ENCODE measurements at regions not wholly inside any gene's neighbourhood (a gene's known extent, or its start where the extent isn't known, plus 50 kb on each side); places are given as distances from the start of the nearest gene placed in this dataset.

DNA sequence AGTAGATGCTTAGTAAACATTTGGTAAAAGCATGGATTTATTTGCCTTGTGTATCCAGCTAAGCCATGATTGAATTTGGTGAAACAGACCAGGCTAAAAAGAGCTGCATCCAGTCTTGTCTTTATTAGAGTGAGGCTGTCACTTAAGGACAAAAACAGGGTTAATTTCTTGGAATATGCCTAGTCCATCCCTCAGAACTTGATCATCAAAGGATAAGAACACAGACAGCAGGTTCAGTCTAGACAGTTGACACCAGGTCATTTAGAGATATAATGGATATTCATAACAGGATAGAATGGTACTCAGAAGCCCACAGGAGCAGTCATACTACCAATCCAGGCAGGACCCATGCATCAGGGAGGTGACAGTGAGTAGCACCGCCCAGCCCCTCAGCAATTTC is 434.9 kb upstream of the ST6GAL2 start:
- FAIRE-seq, result no peak
- no peak for ATAC-seq
- H3K4me1 ChIP-seq (replicated peaks in 1 of 2; ENCODE audit: control insufficient read depth in 2 of 2, insufficient read depth in 2 of 2, low read length in 2 of 2), result no peaks in the 10 kb centered on the region
- no peak overlapping the region for H3K4me2 ChIP-seq (ENCODE audit: insufficient read depth, low read length)
- no peaks in the 10 kb centered on the region for H3K79me2 ChIP-seq (ENCODE audit: control insufficient read depth, insufficient read depth, low read length)
- H3K4me3 ChIP-seq, result no peak overlapping the region
- no peaks in the 10 kb centered on the region for H3K36me3 ChIP-seq (ENCODE audit: control insufficient read depth, insufficient read depth, low read length)
- TF ChIP-seq, protein P1, sequence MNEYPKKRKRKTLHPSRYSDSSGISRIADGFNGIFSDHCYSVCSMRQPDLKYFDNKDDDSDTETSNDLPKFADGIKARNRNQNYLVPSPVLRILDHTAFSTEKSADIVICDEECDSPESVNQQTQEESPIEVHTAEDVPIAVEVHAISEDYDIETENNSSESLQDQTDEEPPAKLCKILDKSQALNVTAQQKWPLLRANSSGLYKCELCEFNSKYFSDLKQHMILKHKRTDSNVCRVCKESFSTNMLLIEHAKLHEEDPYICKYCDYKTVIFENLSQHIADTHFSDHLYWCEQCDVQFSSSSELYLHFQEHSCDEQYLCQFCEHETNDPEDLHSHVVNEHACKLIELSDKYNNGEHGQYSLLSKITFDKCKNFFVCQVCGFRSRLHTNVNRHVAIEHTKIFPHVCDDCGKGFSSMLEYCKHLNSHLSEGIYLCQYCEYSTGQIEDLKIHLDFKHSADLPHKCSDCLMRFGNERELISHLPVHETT (CRISPR knock-in tag; conservative IDR thresholded peaks at IDR 0.05 in 1 of 2, IDR thresholded peaks at IDR 0.05 in 1 of 2), result no peak
- TF ChIP-seq DACH1 (IDR thresholded peaks at IDR 0.05; ENCODE audit: partially characterized antibody) (no peak), NR3C1 (CRISPR knock-in tag; IDR thresholded peaks at IDR 0.05) (no peak), POLR2A (conservative IDR thresholded peaks at IDR 0.05) (no peak)
- TF ChIP-seq, protein P2, sequence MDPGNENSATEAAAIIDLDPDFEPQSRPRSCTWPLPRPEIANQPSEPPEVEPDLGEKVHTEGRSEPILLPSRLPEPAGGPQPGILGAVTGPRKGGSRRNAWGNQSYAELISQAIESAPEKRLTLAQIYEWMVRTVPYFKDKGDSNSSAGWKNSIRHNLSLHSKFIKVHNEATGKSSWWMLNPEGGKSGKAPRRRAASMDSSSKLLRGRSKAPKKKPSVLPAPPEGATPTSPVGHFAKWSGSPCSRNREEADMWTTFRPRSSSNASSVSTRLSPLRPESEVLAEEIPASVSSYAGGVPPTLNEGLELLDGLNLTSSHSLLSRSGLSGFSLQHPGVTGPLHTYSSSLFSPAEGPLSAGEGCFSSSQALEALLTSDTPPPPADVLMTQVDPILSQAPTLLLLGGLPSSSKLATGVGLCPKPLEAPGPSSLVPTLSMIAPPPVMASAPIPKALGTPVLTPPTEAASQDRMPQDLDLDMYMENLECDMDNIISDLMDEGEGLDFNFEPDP (CRISPR knock-in tag; IDR thresholded peaks at IDR 0.05), result no peak
- no peaks in the 10 kb centered on the region for H3K9me1 ChIP-seq (ENCODE audit: control insufficient read depth, insufficient read depth, low read length)
- no peaks in the 10 kb centered on the region for H4K20me1 ChIP-seq (replicated peaks; ENCODE audit: control insufficient read depth, insufficient read depth, low read length)
- no peaks in the 10 kb centered on the region for H3K9me3 ChIP-seq (replicated peaks; ENCODE audit: control insufficient read depth, insufficient read depth, low read depth, low read length)
- H3K27me3 ChIP-seq (ENCODE audit: control insufficient read depth in 2 of 2, insufficient read depth in 2 of 2, low read length in 2 of 2), result no peaks in the 10 kb centered on the region
- intact Hi-C loops (cut with micrococcal nuclease), result no loop called here
- 0% methylated on average over 1 of the region's 1 CpG for WGBS (ENCODE audit: insufficient coverage, low coverage, missing lambda C conversion rate)
- H3K9ac ChIP-seq (ENCODE audit: insufficient read depth in 1 of 2, low read depth in 2 of 2, low read length in 2 of 2), result no peak overlapping the region
- in situ Hi-C loops (cut with MboI), result no loop called here
- ChIA-PET POLR2A (no interaction called here), CTCF (ENCODE audit: low intra/inter-chr PET ratio) (no interaction called here)
- H3K27ac ChIP-seq (ENCODE audit: extremely low read depth, low read depth, low read length), result no peak overlapping the region
- DNase-seq (ENCODE audit: extremely low read depth in 1 of 4, low spot score in 3 of 4), result no peak
- no peak overlapping the region for H2AFZ ChIP-seq (ENCODE audit: low read depth, low read length)
- no TSS peak for BruUV-seq (replicated peaks)

Data from K562 (cell line).